Cardiac septum (tissue), 1 donor: ENCODE measurements at regions not wholly inside any gene's neighbourhood (a gene's known extent, or its start where the extent isn't known, plus 50 kb on each side); places are given as distances from the start of the nearest gene placed in this dataset.

Experiments used
- DNase-seq: peaks from one replicate; pipeline ENCODE4 v3.0.0-alpha.2; 2020; ENCODE audit warnings: low spot score
- intact Hi-C: fragments of 100-400 bp; cut with DNase I; formaldehyde crosslinking; loops from one replicate; pipeline ENCODE4 v1.14.0; 2022
- donor health status: DM: no; HTN: no; CAD: no.

- DNase-seq: no peak
- intact Hi-C loops: no loop called here
These were observed 60.7 kb downstream of the RRM2 start for GRCh38 chr2:10183146-10183675.

- intact Hi-C loops: no loop called here
- DNase-seq: no peak
These were observed 61.9 kb downstream of the RRM2 start for GRCh38 chr2:10184421-10184820.

- no peak for DNase-seq
- intact Hi-C loops: no loop called here
These were observed 62.5 kb downstream of the RRM2 start for GRCh38 chr2:10185046-10185445.

GRCh38 chr2:10185755-10186154, 63.2 kb downstream of the RRM2 start:
- intact Hi-C loops: no loop called here
- no peak for DNase-seq

GRCh38 chr2:10186868-10187535, 64.5 kb downstream of the RRM2 start:
- DNase-seq: no peak
- intact Hi-C loops: no loop called here

GRCh38 chr2:10187661-10188060, 65.1 kb downstream of the RRM2 start:
- no peak for DNase-seq
- intact Hi-C loops: no loop called here

GRCh38 chr2:10188211-10188610, 65.7 kb downstream of the RRM2 start:
- DNase-seq: no peak
- intact Hi-C loops: no loop called here

- intact Hi-C loops: no loop called here
- DNase-seq: no peak
These were observed 66.3 kb downstream of the RRM2 start for GRCh38 chr2:10188729-10189305.

- DNase-seq: no peak
- intact Hi-C loops: no loop called here
These were observed 67.7 kb downstream of the RRM2 start for GRCh38 chr2:10190255-10190654.

GRCh38 chr2:10190737-10191532, 68.4 kb downstream of the RRM2 start:
- intact Hi-C loops: no loop called here
- no peak for DNase-seq

GRCh38 chr2:10191554-10191953, 69.0 kb downstream of the RRM2 start:
- DNase-seq: no peak
- intact Hi-C loops: no loop called here

GRCh38 chr2:10192392-10193015, 70.0 kb downstream of the RRM2 start:
- no peak for DNase-seq
- intact Hi-C loops: no loop called here

GRCh38 chr2:10193276-10193795, 70.8 kb downstream of the RRM2 start:
- no peak for DNase-seq
- intact Hi-C loops: no loop called here

- intact Hi-C loops: no loop called here
- DNase-seq: no peak
These were observed 71.6 kb downstream of the RRM2 start for GRCh38 chr2:10193851-10194820.

- intact Hi-C loops: no loop called here
- DNase-seq: no peak
These were observed 73.0 kb downstream of the RRM2 start for GRCh38 chr2:10195278-10196109.

GRCh38 chr2:10196110-10196892, 73.8 kb downstream of the RRM2 start:
- intact Hi-C loops: no loop called here
- no peak for DNase-seq

- intact Hi-C loops: no loop called here
- no peak for DNase-seq
These were observed 74.6 kb downstream of the RRM2 start for GRCh38 chr2:10196948-10197696.
